ENCODE measurements at regions not wholly inside any gene's neighbourhood (a gene's known extent, or its start where the extent isn't known, plus 50 kb on each side); places are given as distances from the start of the nearest gene placed in this dataset.
"Not testable (repeated sequence)": the region's sequence is repeated elsewhere in the genome, so short reads cannot be mapped to it uniquely, and the experiment has no call there.

DNA sequence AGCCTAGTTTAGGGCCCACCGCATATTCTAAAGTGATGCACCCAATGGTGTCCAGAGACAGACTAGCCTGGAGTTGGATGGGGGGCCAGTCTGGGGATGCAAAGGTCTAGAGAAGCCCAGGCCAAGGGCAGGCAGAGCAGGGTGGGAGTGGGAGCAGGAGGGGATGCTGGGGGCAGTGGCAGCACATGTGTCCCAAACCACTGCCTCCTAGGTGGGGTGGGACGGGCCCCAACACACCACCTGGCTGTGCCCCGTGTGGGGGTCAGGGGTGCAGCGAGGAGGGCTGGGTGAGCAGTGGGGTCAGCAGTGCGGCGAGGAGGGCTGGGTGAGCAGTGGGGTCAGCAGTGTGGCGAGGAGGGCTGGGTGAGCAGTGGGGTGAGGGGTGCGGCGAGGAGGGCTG is 92.7 kb downstream of the METRNL start:
- TF ChIP-seq, protein P1, sequence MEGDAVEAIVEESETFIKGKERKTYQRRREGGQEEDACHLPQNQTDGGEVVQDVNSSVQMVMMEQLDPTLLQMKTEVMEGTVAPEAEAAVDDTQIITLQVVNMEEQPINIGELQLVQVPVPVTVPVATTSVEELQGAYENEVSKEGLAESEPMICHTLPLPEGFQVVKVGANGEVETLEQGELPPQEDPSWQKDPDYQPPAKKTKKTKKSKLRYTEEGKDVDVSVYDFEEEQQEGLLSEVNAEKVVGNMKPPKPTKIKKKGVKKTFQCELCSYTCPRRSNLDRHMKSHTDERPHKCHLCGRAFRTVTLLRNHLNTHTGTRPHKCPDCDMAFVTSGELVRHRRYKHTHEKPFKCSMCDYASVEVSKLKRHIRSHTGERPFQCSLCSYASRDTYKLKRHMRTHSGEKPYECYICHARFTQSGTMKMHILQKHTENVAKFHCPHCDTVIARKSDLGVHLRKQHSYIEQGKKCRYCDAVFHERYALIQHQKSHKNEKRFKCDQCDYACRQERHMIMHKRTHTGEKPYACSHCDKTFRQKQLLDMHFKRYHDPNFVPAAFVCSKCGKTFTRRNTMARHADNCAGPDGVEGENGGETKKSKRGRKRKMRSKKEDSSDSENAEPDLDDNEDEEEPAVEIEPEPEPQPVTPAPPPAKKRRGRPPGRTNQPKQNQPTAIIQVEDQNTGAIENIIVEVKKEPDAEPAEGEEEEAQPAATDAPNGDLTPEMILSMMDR (IDR thresholded peaks at IDR 0.05) = not testable (repeated sequence)
- TF ChIP-seq EHMT2 (IDR thresholded peaks at IDR 0.05; ENCODE audit: low read depth); POLR2A (IDR thresholded peaks at IDR 0.05; ENCODE audit: low read length); CBX8 (IDR thresholded peaks at IDR 0.05); RFX5 (IDR thresholded peaks at IDR 0.05); CEBPB (IDR thresholded peaks at IDR 0.05); JUN (IDR thresholded peaks at IDR 0.05); EP300 (IDR thresholded peaks at IDR 0.05); SREBF2 (IDR thresholded peaks at IDR 0.05); RAD21 (conservative IDR thresholded peaks at IDR 0.05 in 1 of 2, IDR thresholded peaks at IDR 0.05 in 1 of 2); KDM5A (IDR thresholded peaks at IDR 0.05); MYC (IDR thresholded peaks at IDR 0.05; ENCODE audit: borderline replicate concordance, low read length): not testable (repeated sequence)
- TF ChIP-seq, protein P2, sequence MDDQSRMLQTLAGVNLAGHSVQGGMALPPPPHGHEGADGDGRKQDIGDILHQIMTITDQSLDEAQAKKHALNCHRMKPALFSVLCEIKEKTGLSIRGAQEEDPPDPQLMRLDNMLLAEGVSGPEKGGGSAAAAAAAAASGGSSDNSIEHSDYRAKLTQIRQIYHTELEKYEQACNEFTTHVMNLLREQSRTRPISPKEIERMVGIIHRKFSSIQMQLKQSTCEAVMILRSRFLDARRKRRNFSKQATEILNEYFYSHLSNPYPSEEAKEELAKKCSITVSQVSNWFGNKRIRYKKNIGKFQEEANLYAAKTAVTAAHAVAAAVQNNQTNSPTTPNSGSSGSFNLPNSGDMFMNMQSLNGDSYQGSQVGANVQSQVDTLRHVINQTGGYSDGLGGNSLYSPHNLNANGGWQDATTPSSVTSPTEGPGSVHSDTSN (IDR thresholded peaks at IDR 0.05) = not testable (repeated sequence)

Data from A549 (cell line).